NCI-H1105 treated with DMSO at 0.1 percent for 48 hours (cell line): ENCODE measurements at regions not wholly inside any gene's neighbourhood (a gene's known extent, or its start where the extent isn't known, plus 50 kb on each side); places are given as distances from the start of the nearest gene placed in this dataset.

ENCODE experiments used
- DNase-seq: peaks from one replicate; lab custom pipeline; 2025; lab: John Stamatoyannopoulos, UW

GRCh38 chr12:46446645-46447044 is 74.1 kb upstream of the SLC38A2 start:
- no peak for DNase-seq

GRCh38 chr12:46445551-46446235 is 73.1 kb upstream of the SLC38A2 start:
- DNase-seq, result no peak

- DNase-seq, result no peak
These were observed 72.5 kb upstream of the SLC38A2 start for GRCh38 chr12:46445093-46445492.

- no peak for DNase-seq
These were observed 71.2 kb upstream of the SLC38A2 start for GRCh38 chr12:46443594-46444263.

GRCh38 chr12:46442738-46443137 is 70.2 kb upstream of the SLC38A2 start:
- DNase-seq, result no peak

- DNase-seq, result no peak
These were observed 69.7 kb upstream of the SLC38A2 start for GRCh38 chr12:46442239-46442638.

GRCh38 chr12:46439793-46440511 is 67.4 kb upstream of the SLC38A2 start:
- no peak for DNase-seq

GRCh38 chr12:46438719-46439319 is 66.2 kb upstream of the SLC38A2 start:
- DNase-seq, result no peak

GRCh38 chr12:46438256-46438655 is 65.7 kb upstream of the SLC38A2 start:
- DNase-seq, result no peak

- no peak for DNase-seq
These were observed 64.9 kb upstream of the SLC38A2 start for GRCh38 chr12:46437469-46437868.

- DNase-seq, result no peak
These were observed 64.2 kb upstream of the SLC38A2 start for GRCh38 chr12:46436747-46437146.

GRCh38 chr12:46435625-46436024 is 63.1 kb upstream of the SLC38A2 start:
- DNase-seq, result no peak

GRCh38 chr12:46435029-46435428 is 62.5 kb upstream of the SLC38A2 start:
- no peak for DNase-seq

GRCh38 chr12:46433829-46434228 is 61.3 kb upstream of the SLC38A2 start:
- DNase-seq, result no peak

- DNase-seq, result no peak
These were observed 59.8 kb upstream of the SLC38A2 start for GRCh38 chr12:46432325-46432724.

GRCh38 chr12:46430340-46430948 is 57.9 kb upstream of the SLC38A2 start:
- DNase-seq, result no peak
